ENCODE measurements at regions not wholly inside any gene's neighbourhood (a gene's known extent, or its start where the extent isn't known, plus 50 kb on each side); places are given as distances from the start of the nearest gene placed in this dataset.

DNA sequence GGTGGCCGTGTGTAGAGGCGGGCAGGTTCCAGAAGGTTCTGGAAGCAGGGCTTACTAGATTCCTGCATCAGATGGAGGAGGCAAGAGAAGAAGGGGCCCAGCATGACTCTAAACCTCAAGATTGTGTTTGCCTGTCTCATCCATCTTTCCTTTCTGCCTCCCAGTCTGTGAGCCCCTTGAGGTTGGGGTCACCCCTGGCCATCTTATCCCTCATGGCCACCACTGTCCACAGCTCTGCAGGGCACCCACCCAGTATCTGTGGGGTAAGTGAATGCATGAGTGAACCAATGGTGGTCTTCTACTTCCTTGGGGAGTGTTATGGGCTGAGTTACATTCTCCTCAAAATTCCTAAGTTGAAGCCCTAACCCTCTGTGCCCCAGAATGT lies 79.3 kb downstream of the MYEOV start:
- no peak for FAIRE-seq
- Histone ChIP-seq H3K9ac (ENCODE audit: low read length in 3 of 3) (no peak overlapping the region), H3K36me3 (ENCODE audit: control insufficient read depth in 2 of 3, insufficient read depth in 3 of 3, low read length in 3 of 3) (no peaks in the 10 kb centered on the region), H3K9me3 (ENCODE audit: control insufficient read depth in 2 of 3, insufficient read depth in 1 of 3, low read length in 3 of 3) (peaks cover 0 to 9% (median 0%) of the 10 kb centered on the region in 3 donors), H3K27ac (ENCODE audit: low read depth in 2 of 2, low read length in 2 of 2) (no peak overlapping the region), H3K4me1 (ENCODE audit: control insufficient read depth in 2 of 3, insufficient read depth in 2 of 3, low read depth in 1 of 3, low read length in 3 of 3) (no peaks in the 10 kb centered on the region), H3K27me3 (ENCODE audit: control insufficient read depth, insufficient read depth, low read length) (no peaks in the 10 kb centered on the region), H3K4me3 (ENCODE audit: low read length in 3 of 3) (no peak overlapping the region)
- intact Hi-C loops (cut with DNase I), result no loop called here
- DNase-seq, result no peak
- TF ChIP-seq, protein P1, sequence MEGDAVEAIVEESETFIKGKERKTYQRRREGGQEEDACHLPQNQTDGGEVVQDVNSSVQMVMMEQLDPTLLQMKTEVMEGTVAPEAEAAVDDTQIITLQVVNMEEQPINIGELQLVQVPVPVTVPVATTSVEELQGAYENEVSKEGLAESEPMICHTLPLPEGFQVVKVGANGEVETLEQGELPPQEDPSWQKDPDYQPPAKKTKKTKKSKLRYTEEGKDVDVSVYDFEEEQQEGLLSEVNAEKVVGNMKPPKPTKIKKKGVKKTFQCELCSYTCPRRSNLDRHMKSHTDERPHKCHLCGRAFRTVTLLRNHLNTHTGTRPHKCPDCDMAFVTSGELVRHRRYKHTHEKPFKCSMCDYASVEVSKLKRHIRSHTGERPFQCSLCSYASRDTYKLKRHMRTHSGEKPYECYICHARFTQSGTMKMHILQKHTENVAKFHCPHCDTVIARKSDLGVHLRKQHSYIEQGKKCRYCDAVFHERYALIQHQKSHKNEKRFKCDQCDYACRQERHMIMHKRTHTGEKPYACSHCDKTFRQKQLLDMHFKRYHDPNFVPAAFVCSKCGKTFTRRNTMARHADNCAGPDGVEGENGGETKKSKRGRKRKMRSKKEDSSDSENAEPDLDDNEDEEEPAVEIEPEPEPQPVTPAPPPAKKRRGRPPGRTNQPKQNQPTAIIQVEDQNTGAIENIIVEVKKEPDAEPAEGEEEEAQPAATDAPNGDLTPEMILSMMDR (IDR thresholded peaks at IDR 0.05; ENCODE audit: borderline replicate concordance, extremely low read depth, insufficient read depth), result no peak

DNA sequence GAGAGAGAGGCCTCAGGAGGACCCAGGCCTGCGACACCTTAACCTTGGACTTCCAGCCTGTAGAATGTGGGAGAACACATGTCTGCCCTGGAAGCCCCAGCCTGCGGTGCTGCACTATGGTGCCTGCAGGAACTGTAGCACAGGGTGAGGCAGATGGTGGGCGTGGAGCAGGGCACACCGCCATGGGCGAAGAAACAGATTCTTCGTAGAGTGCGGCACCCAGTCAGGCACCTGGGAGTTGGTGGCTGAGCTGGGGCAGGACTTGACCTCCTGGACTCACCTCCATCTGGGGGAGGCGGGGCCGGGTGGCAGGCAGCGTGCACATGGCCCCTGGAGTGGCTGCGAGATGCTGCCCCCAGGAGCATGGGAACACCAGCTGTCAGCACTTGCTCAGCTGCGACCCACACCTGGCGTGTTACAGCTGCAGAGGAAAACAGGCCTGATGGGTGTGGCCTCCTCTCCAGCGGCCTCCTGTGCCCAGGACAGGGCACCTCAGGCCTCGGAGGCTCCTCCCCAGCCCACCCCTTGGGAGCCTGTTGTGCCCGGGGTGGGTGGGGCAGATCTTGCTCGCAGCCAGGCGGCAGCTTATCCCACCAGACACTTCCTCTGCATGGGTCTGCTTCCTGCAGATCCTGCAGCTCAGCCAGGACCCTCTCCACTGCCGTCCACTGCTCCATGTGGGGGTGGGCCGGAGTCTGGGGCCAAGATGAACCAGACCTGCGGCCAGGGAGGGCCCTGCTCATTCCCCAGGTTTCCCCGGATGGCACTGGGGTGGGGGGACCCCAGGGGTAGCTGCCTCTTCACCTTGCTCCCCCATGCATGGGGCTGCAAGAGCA lies 80.4 kb downstream of the MYEOV start:
- FAIRE-seq, result no peak
- TF ChIP-seq, protein P1 (IDR thresholded peaks at IDR 0.05; ENCODE audit: borderline replicate concordance, extremely low read depth, insufficient read depth), result no peak
- H3K9ac ChIP-seq (ENCODE audit: low read length in 3 of 3), result no peak overlapping the region

DNA sequence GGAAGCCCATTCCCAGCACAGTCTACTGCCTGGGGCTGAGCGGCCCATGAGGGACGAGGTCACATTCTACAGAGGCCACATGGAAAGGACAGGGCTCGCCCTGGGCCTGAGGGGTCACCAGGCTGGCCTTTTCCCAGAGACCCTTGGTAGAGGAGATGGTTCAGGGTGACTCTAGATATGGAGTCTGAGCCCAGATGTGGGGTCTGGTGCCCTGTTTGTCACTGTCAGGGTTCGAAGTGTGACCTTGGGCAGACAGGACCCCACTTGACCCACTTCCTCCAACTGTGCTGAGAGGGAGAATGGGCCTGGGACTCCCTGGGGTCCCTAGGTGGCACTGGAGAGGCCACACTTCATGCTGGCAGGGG lies 81.0 kb downstream of the MYEOV start:
- H3K36me3 ChIP-seq (ENCODE audit: control insufficient read depth in 2 of 3, insufficient read depth in 3 of 3, low read length in 3 of 3), result no peaks in the 10 kb centered on the region
- no peak overlapping the region for H3K4me3 ChIP-seq (ENCODE audit: low read length in 3 of 3)
- FAIRE-seq (no peak), DNase-seq (no peak)
- no peak overlapping the region for H3K9ac ChIP-seq (ENCODE audit: low read length in 3 of 3)
- H3K27ac ChIP-seq (ENCODE audit: low read depth in 2 of 2, low read length in 2 of 2), result no peak overlapping the region
- no peaks in the 10 kb centered on the region for H3K27me3 ChIP-seq (ENCODE audit: control insufficient read depth, insufficient read depth, low read length)
- no peaks in the 10 kb centered on the region for H3K4me1 ChIP-seq (ENCODE audit: control insufficient read depth in 2 of 3, insufficient read depth in 2 of 3, low read depth in 1 of 3, low read length in 3 of 3)
- intact Hi-C loops (cut with DNase I), result no loop called here
- TF ChIP-seq, protein P1 (IDR thresholded peaks at IDR 0.05; ENCODE audit: borderline replicate concordance, extremely low read depth, insufficient read depth), result no peak
- H3K9me3 ChIP-seq (ENCODE audit: control insufficient read depth in 2 of 3, insufficient read depth in 1 of 3, low read length in 3 of 3), result no peaks in the 10 kb centered on the region

More for the DNA sequence above, 80.4 kb downstream of the MYEOV start:
- Histone ChIP-seq H3K4me1 (ENCODE audit: control insufficient read depth in 2 of 3, insufficient read depth in 2 of 3, low read depth in 1 of 3, low read length in 3 of 3) (no peaks in the 10 kb centered on the region), H3K27ac (ENCODE audit: low read depth in 2 of 2, low read length in 2 of 2) (no peak overlapping the region), H3K36me3 (ENCODE audit: control insufficient read depth in 2 of 3, insufficient read depth in 3 of 3, low read length in 3 of 3) (no peaks in the 10 kb centered on the region), H3K27me3 (ENCODE audit: control insufficient read depth, insufficient read depth, low read length) (no peaks in the 10 kb centered on the region), H3K9me3 (ENCODE audit: control insufficient read depth in 2 of 3, insufficient read depth in 1 of 3, low read length in 3 of 3) (peaks cover 0 to 4% (median 0%) of the 10 kb centered on the region in 3 donors), H3K4me3 (ENCODE audit: low read length in 3 of 3) (no peak overlapping the region)
- DNase-seq, result peak in 1 of 5 donors; percentile 63
- intact Hi-C loops (cut with DNase I), result no loop called here
